ENCODE measurements at regions not wholly inside any gene's neighbourhood (a gene's known extent, or its start where the extent isn't known, plus 50 kb on each side); places are given as distances from the start of the nearest gene placed in this dataset.

- Histone ChIP-seq H3K36me3 (ENCODE audit: insufficient read depth, low read depth, low read length) (no peaks in the 10 kb centered on the region), H3K4me3 (ENCODE audit: low read length) (no peak overlapping the region), H3K9ac (ENCODE audit: low read depth, low read length) (no peak overlapping the region), H3K9me3 (ENCODE audit: insufficient read depth, low read depth, low read length) (no peaks in the 10 kb centered on the region), H3K27me3 (ENCODE audit: insufficient read depth, low read length) (no peaks in the 10 kb centered on the region), H3K4me1 (ENCODE audit: insufficient read depth, low read length) (no peaks in the 10 kb centered on the region), H3K27ac (ENCODE audit: low read length) (no peak overlapping the region)
Measured at GRCh38 chr20:18986146-18986830, 172.7 kb downstream of the SCP2D1 start.

- Histone ChIP-seq H3K36me3 (ENCODE audit: insufficient read depth, low read depth, low read length) (no peaks in the 10 kb centered on the region), H3K27ac (ENCODE audit: low read length) (no peak overlapping the region), H3K9ac (ENCODE audit: low read depth, low read length) (no peak overlapping the region), H3K27me3 (ENCODE audit: insufficient read depth, low read length) (no peaks in the 10 kb centered on the region), H3K4me1 (ENCODE audit: insufficient read depth, low read length) (no peaks in the 10 kb centered on the region), H3K9me3 (ENCODE audit: insufficient read depth, low read depth, low read length) (no peaks in the 10 kb centered on the region), H3K4me3 (ENCODE audit: low read length) (no peak overlapping the region)
Measured at GRCh38 chr20:18986895-18987580, 173.5 kb downstream of the SCP2D1 start.

GRCh38 chr20:18987781-18988360 is 174.3 kb downstream of the SCP2D1 start:
- Histone ChIP-seq H3K36me3 (ENCODE audit: insufficient read depth, low read depth, low read length) (no peaks in the 10 kb centered on the region), H3K27me3 (ENCODE audit: insufficient read depth, low read length) (no peaks in the 10 kb centered on the region), H3K4me3 (ENCODE audit: low read length) (no peak overlapping the region), H3K9ac (ENCODE audit: low read depth, low read length) (no peak overlapping the region), H3K27ac (ENCODE audit: low read length) (no peak overlapping the region), H3K4me1 (ENCODE audit: insufficient read depth, low read length) (no peaks in the 10 kb centered on the region), H3K9me3 (ENCODE audit: insufficient read depth, low read depth, low read length) (0 out of 2 replicates have a peak, but pooled peaks cover under 1% of the 10 kb centered on the region)

GRCh38 chr20:18988701-18989100 is 175.1 kb downstream of the SCP2D1 start:
- Histone ChIP-seq H3K9me3 (ENCODE audit: insufficient read depth, low read depth, low read length) (peaks cover 7% of the 10 kb centered on the region; the same call in 1 of the 2 replicates), H3K27ac (ENCODE audit: low read length) (no peak overlapping the region), H3K9ac (ENCODE audit: low read depth, low read length) (no peak overlapping the region), H3K36me3 (ENCODE audit: insufficient read depth, low read depth, low read length) (no peaks in the 10 kb centered on the region), H3K4me1 (ENCODE audit: insufficient read depth, low read length) (no peaks in the 10 kb centered on the region), H3K4me3 (ENCODE audit: low read length) (no peak overlapping the region), H3K27me3 (ENCODE audit: insufficient read depth, low read length) (no peaks in the 10 kb centered on the region)

GRCh38 chr20:18989736-18990474 is 176.3 kb downstream of the SCP2D1 start:
- Histone ChIP-seq H3K36me3 (ENCODE audit: insufficient read depth, low read depth, low read length) (no peaks in the 10 kb centered on the region), H3K9ac (ENCODE audit: low read depth, low read length) (no peak overlapping the region), H3K9me3 (ENCODE audit: insufficient read depth, low read depth, low read length) (peaks cover 7% of the 10 kb centered on the region; the same call in 1 of the 2 replicates), H3K27ac (ENCODE audit: low read length) (no peak overlapping the region), H3K4me3 (ENCODE audit: low read length) (no peak overlapping the region), H3K4me1 (ENCODE audit: insufficient read depth, low read length) (no peaks in the 10 kb centered on the region), H3K27me3 (ENCODE audit: insufficient read depth, low read length) (no peaks in the 10 kb centered on the region)

- Histone ChIP-seq H3K36me3 (ENCODE audit: insufficient read depth, low read depth, low read length) (no peaks in the 10 kb centered on the region), H3K4me3 (ENCODE audit: low read length) (no peak overlapping the region), H3K9ac (ENCODE audit: low read depth, low read length) (no peak overlapping the region), H3K4me1 (ENCODE audit: insufficient read depth, low read length) (no peaks in the 10 kb centered on the region), H3K27me3 (ENCODE audit: insufficient read depth, low read length) (no peaks in the 10 kb centered on the region), H3K27ac (ENCODE audit: low read length) (no peak overlapping the region), H3K9me3 (ENCODE audit: insufficient read depth, low read depth, low read length) (peaks cover 7% of the 10 kb centered on the region; the same call in 1 of the 2 replicates)
Measured at GRCh38 chr20:18991012-18991411, 177.4 kb downstream of the SCP2D1 start.

- peaks cover 7% of the 10 kb centered on the region; the same call in 1 of the 2 replicates for H3K9me3 ChIP-seq (ENCODE audit: insufficient read depth, low read depth, low read length)
- H3K36me3 ChIP-seq (ENCODE audit: insufficient read depth, low read depth, low read length): no peaks in the 10 kb centered on the region
- H3K27ac ChIP-seq (ENCODE audit: low read length): no peak overlapping the region
- no peaks in the 10 kb centered on the region for H3K27me3 ChIP-seq (ENCODE audit: insufficient read depth, low read length)
- no peaks in the 10 kb centered on the region for H3K4me1 ChIP-seq (ENCODE audit: insufficient read depth, low read length)
- H3K4me3 ChIP-seq (ENCODE audit: low read length): no peak overlapping the region
- no peak overlapping the region for H3K9ac ChIP-seq (ENCODE audit: low read depth, low read length)
Measured at GRCh38 chr20:18992418-18992817, 178.8 kb downstream of the SCP2D1 start.

- Histone ChIP-seq H3K9ac (ENCODE audit: low read depth, low read length) (no peak overlapping the region), H3K4me1 (ENCODE audit: insufficient read depth, low read length) (no peaks in the 10 kb centered on the region), H3K36me3 (ENCODE audit: insufficient read depth, low read depth, low read length) (no peaks in the 10 kb centered on the region), H3K27me3 (ENCODE audit: insufficient read depth, low read length) (no peaks in the 10 kb centered on the region), H3K27ac (ENCODE audit: low read length) (no peak overlapping the region), H3K4me3 (ENCODE audit: low read length) (no peak overlapping the region), H3K9me3 (ENCODE audit: insufficient read depth, low read depth, low read length) (peaks cover 7% of the 10 kb centered on the region; the same call in 1 of the 2 replicates)
Measured at GRCh38 chr20:18995455-18995854, 181.9 kb downstream of the SCP2D1 start.

- Histone ChIP-seq H3K36me3 (ENCODE audit: insufficient read depth, low read depth, low read length) (no peaks in the 10 kb centered on the region), H3K4me1 (ENCODE audit: insufficient read depth, low read length) (no peaks in the 10 kb centered on the region), H3K27me3 (ENCODE audit: insufficient read depth, low read length) (no peaks in the 10 kb centered on the region), H3K9me3 (ENCODE audit: insufficient read depth, low read depth, low read length) (no peaks in the 10 kb centered on the region), H3K27ac (ENCODE audit: low read length) (no peak overlapping the region), H3K9ac (ENCODE audit: low read depth, low read length) (no peak overlapping the region), H3K4me3 (ENCODE audit: low read length) (no peak overlapping the region)
Measured at GRCh38 chr20:18999086-18999485, 185.5 kb downstream of the SCP2D1 start.

GRCh38 chr20:19000078-19000477 is 186.5 kb downstream of the SCP2D1 start:
- Histone ChIP-seq H3K9ac (ENCODE audit: low read depth, low read length) (no peak overlapping the region), H3K27me3 (ENCODE audit: insufficient read depth, low read length) (no peaks in the 10 kb centered on the region), H3K4me3 (ENCODE audit: low read length) (no peak overlapping the region), H3K4me1 (ENCODE audit: insufficient read depth, low read length) (no peaks in the 10 kb centered on the region), H3K36me3 (ENCODE audit: insufficient read depth, low read depth, low read length) (no peaks in the 10 kb centered on the region), H3K27ac (ENCODE audit: low read length) (no peak overlapping the region), H3K9me3 (ENCODE audit: insufficient read depth, low read depth, low read length) (no peaks in the 10 kb centered on the region)

GRCh38 chr20:19001177-19001576 is 187.6 kb downstream of the SCP2D1 start:
- H3K36me3 ChIP-seq (ENCODE audit: insufficient read depth, low read depth, low read length): no peaks in the 10 kb centered on the region
- no peaks in the 10 kb centered on the region for H3K9me3 ChIP-seq (ENCODE audit: insufficient read depth, low read depth, low read length)
- H3K9ac ChIP-seq (ENCODE audit: low read depth, low read length): no peak overlapping the region
- H3K4me3 ChIP-seq (ENCODE audit: low read length): no peak overlapping the region
- no peaks in the 10 kb centered on the region for H3K27me3 ChIP-seq (ENCODE audit: insufficient read depth, low read length)
- no peak overlapping the region for H3K27ac ChIP-seq (ENCODE audit: low read length)
- no peaks in the 10 kb centered on the region for H3K4me1 ChIP-seq (ENCODE audit: insufficient read depth, low read length)

Measured in iPS-20b (cell line).